HEK293 (cell line): ENCODE measurements at regions not wholly inside any gene's neighbourhood (a gene's known extent, or its start where the extent isn't known, plus 50 kb on each side); places are given as distances from the start of the nearest gene placed in this dataset.

Experiments used
- CTCF ChIA-PET: fragments of 350-600 bp; formaldehyde crosslinking; extraction: SDS; loops from one replicate; lab custom pipeline; 2021; ENCODE audit warnings: antibody characterized with exemption; lab: Yijun Ruan, JAX
- POLR2A ChIA-PET: fragments of 300-600 bp; formaldehyde crosslinking; extraction: SDS; loops from one replicate; lab custom pipeline; 2020; ENCODE audit warnings: antibody characterized with exemption, inconsistent platforms; lab: Yijun Ruan, JAX
- H3K27ac ChIP-seq: fragments of 200-500 bp; sonication (Bioruptor generic); 2 replicates; pipeline ENCODE4 v1.5.1; 2014; ENCODE audit warnings: low read depth, low read length, control low read depth, inconsistent platforms; ENCODE audit errors: extremely low read depth
- H3K36me3 ChIP-seq, 2 experiments: fragments of 200-500 bp in 1 of 2; sonication (Bioruptor generic) in 1 of 2; 1 replicate in 1 of 2; 2 replicates in 1 of 2; pipeline ENCODE4 v1.5.1; 2014 to 2017; ENCODE audit warnings: inconsistent platforms in 2 of 2, low read length in 2 of 2; ENCODE audit not compliant: control insufficient read depth in 2 of 2, insufficient read depth in 1 of 2
- H3K4me1 ChIP-seq: fragments of 200-500 bp; sonication (Bioruptor generic); 2 replicates; pipeline ENCODE4 v1.5.1; 2014; ENCODE audit warnings: mild to moderate bottlenecking, low read length, inconsistent platforms; ENCODE audit not compliant: control insufficient read depth, insufficient read depth
- H3K4me3 ChIP-seq: 2 replicates; pipeline ENCODE4 v1.5.1; 2011; ENCODE audit warnings: low read depth, mild to moderate bottlenecking, control low read depth, low read length, moderate library complexity
- H3K9me3 ChIP-seq: fragments of 200-500 bp; sonication (Bioruptor generic); 2 replicates; pipeline ENCODE4 v1.5.1; 2014; ENCODE audit warnings: low read depth, low read length, inconsistent platforms; ENCODE audit not compliant: control insufficient read depth, insufficient read depth
- INSM2 ChIP-seq: fragments of 450-650 bp; formaldehyde crosslinking; IDR thresholded peaks from 2 replicates; pipeline ENCODE4 v1.5.1; 2016; ENCODE audit warnings: missing biosample characterization, missing genetic modification characterization
- KLF16 ChIP-seq: fragments of 450-650 bp; formaldehyde crosslinking; IDR thresholded peaks from 2 replicates; pipeline ENCODE4 v1.5.1; 2017; ENCODE audit warnings: missing biosample characterization, missing genetic modification characterization
- MYNN ChIP-seq: fragments of 450-650 bp; formaldehyde crosslinking; IDR thresholded peaks from 2 replicates; pipeline ENCODE4 v1.5.1; 2016; ENCODE audit warnings: missing biosample characterization, missing genetic modification characterization, borderline replicate concordance
- RBAK ChIP-seq: fragments of 450-650 bp; formaldehyde crosslinking; IDR thresholded peaks from 2 replicates; pipeline ENCODE4 v1.5.1; 2016; ENCODE audit warnings: missing biosample characterization, missing genetic modification characterization
- SCRT1 ChIP-seq: fragments of 450-650 bp; formaldehyde crosslinking; IDR thresholded peaks from 2 replicates; pipeline ENCODE4 v1.5.1; 2016; ENCODE audit warnings: missing biosample characterization, missing genetic modification characterization, borderline replicate concordance
- ZBTB26 ChIP-seq: fragments of 450-650 bp; formaldehyde crosslinking; optimal IDR thresholded peaks from 2 replicates; pipeline ENCODE3; 2016; ENCODE audit warnings: missing biosample characterization, mild to moderate bottlenecking, missing genetic modification characterization
- ZFP41 ChIP-seq: fragments of 450-650 bp; formaldehyde crosslinking; IDR thresholded peaks from 2 replicates; pipeline ENCODE4 v1.5.1; 2016; ENCODE audit warnings: missing biosample characterization, missing genetic modification characterization, borderline replicate concordance
- ZNF114 ChIP-seq: fragments of 450-650 bp; formaldehyde crosslinking; IDR thresholded peaks from 2 replicates; pipeline ENCODE4 v1.5.0; 2017; ENCODE audit warnings: missing biosample characterization, missing genetic modification characterization
- ZNF121 ChIP-seq: fragments of 450-650 bp; formaldehyde crosslinking; IDR thresholded peaks from 2 replicates; pipeline ENCODE4 v1.5.1; 2016; ENCODE audit warnings: missing biosample characterization, missing genetic modification characterization
- ZNF132 ChIP-seq: fragments of 450-650 bp; formaldehyde crosslinking; IDR thresholded peaks from 2 replicates; pipeline ENCODE4 v1.5.1; 2017; ENCODE audit warnings: missing biosample characterization, missing genetic modification characterization, borderline replicate concordance
- ZNF133 ChIP-seq: fragments of 450-650 bp; formaldehyde crosslinking; IDR thresholded peaks from 2 replicates; pipeline ENCODE4 v1.5.1; 2016; ENCODE audit warnings: missing biosample characterization, missing genetic modification characterization
- ZNF19 ChIP-seq: fragments of 450-650 bp; formaldehyde crosslinking; IDR thresholded peaks from 2 replicates; pipeline ENCODE4; 2016; ENCODE audit warnings: missing biosample characterization, missing genetic modification characterization, low read depth
- ZNF26 ChIP-seq: fragments of 450-650 bp; formaldehyde crosslinking; IDR thresholded peaks from 2 replicates; pipeline ENCODE4 v1.5.1; 2016; ENCODE audit warnings: missing biosample characterization, missing genetic modification characterization
- ZNF280D ChIP-seq: fragments of 450-650 bp; formaldehyde crosslinking; IDR thresholded peaks from 2 replicates; pipeline ENCODE4 v1.5.1; 2016; ENCODE audit warnings: missing biosample characterization, missing genetic modification characterization
- ZNF354C ChIP-seq: fragments of 450-650 bp; formaldehyde crosslinking; IDR thresholded peaks from 2 replicates; pipeline ENCODE4 v1.5.1; 2016; ENCODE audit warnings: missing biosample characterization, missing genetic modification characterization, low read depth, borderline replicate concordance
- ZNF394 ChIP-seq: fragments of 450-650 bp; formaldehyde crosslinking; IDR thresholded peaks from 2 replicates; pipeline ENCODE4 v1.5.1; 2016; ENCODE audit warnings: missing biosample characterization, missing genetic modification characterization, mild to moderate bottlenecking, moderate library complexity, borderline replicate concordance
- ZNF624 ChIP-seq: fragments of 450-650 bp; formaldehyde crosslinking; IDR thresholded peaks from 2 replicates; pipeline ENCODE4 v1.5.1; 2017; ENCODE audit warnings: missing biosample characterization, missing genetic modification characterization
- ZNF626 ChIP-seq: fragments of 450-650 bp; sonication (Bioruptor Pico); formaldehyde crosslinking; IDR thresholded peaks from 2 replicates; pipeline ENCODE4 v1.5.1; 2018; ENCODE audit warnings: missing biosample characterization, missing genetic modification characterization, inconsistent platforms
- ZNF645 ChIP-seq: fragments of 450-650 bp; formaldehyde crosslinking; IDR thresholded peaks from 2 replicates; pipeline ENCODE4; 2016; ENCODE audit warnings: missing biosample characterization, missing genetic modification characterization
- ZNF701 ChIP-seq: fragments of 450-650 bp; formaldehyde crosslinking; IDR thresholded peaks from 2 replicates; pipeline ENCODE4 v1.5.1; 2016; ENCODE audit warnings: missing biosample characterization, missing genetic modification characterization
- ZNF707 ChIP-seq: fragments of 450-650 bp; formaldehyde crosslinking; IDR thresholded peaks from 2 replicates; pipeline ENCODE4 v1.5.1; 2016; ENCODE audit warnings: missing biosample characterization, missing genetic modification characterization
- ZNF843 ChIP-seq: fragments of 450-650 bp; formaldehyde crosslinking; IDR thresholded peaks from 2 replicates; pipeline ENCODE4 v1.5.1; 2016; ENCODE audit warnings: missing biosample characterization, missing genetic modification characterization
- ZSCAN18 ChIP-seq: fragments of 450-650 bp; formaldehyde crosslinking; IDR thresholded peaks from 2 replicates; pipeline ENCODE4 v1.5.1; 2016; ENCODE audit warnings: missing biosample characterization, missing genetic modification characterization
- ZSCAN23 ChIP-seq: fragments of 450-650 bp; formaldehyde crosslinking; IDR thresholded peaks from 2 replicates; pipeline ENCODE4 v1.5.1; 2016; ENCODE audit warnings: missing biosample characterization, missing genetic modification characterization

- TF ChIP-seq INSM2 (tag by site-specific recombination) (no peak), SCRT1 (tag by site-specific recombination) (no peak), KLF16 (no peak), ZNF114 (tag by site-specific recombination) (no peak), ZSCAN23 (tag by site-specific recombination) (no peak), ZNF707 (tag by site-specific recombination) (no peak), ZNF354C (tag by site-specific recombination) (no peak)
- TF ChIP-seq, all 188 proteins: peak for 0
Observed at GRCh38 chr2:191522478-191523120, 155.3 kb upstream of the NABP1 start (continued).

GRCh38 chr2:191526091-191526490 is 151.8 kb upstream of the NABP1 start:
- no peaks in the 10 kb centered on the region for H3K36me3 ChIP-seq
- no peaks in the 10 kb centered on the region for H3K9me3 ChIP-seq
- no peak overlapping the region for H3K4me3 ChIP-seq
- no peaks in the 10 kb centered on the region for H3K4me1 ChIP-seq
- CTCF ChIA-PET: interaction anchor here (0.9 to 3.6 kb wide), 5 partner anchors 24 to 361 kb away, joined by 3 to 14 read pairs (median 4); no protein-coding TSS in a partner anchor
- TF ChIP-seq MYNN (tag by site-specific recombination) (no peak), RBAK (tag by site-specific recombination) (no peak), ZNF394 (tag by site-specific recombination) (no peak), ZNF624 (no peak), ZNF843 (tag by site-specific recombination) (no peak), ZNF133 (tag by site-specific recombination) (no peak), ZNF645 (no peak), ZNF26 (tag by site-specific recombination) (no peak)
- no peak overlapping the region for H3K27ac ChIP-seq
- POLR2A ChIA-PET: no interaction called here

GRCh38 chr2:191526536-191526935 is 151.4 kb upstream of the NABP1 start:
- Histone ChIP-seq H3K27ac (no peak overlapping the region), H3K4me1 (no peaks in the 10 kb centered on the region), H3K4me3 (no peak overlapping the region), H3K36me3 (no peaks in the 10 kb centered on the region), H3K9me3 (no peaks in the 10 kb centered on the region)
- ChIA-PET CTCF (interaction anchor here (0.9 to 3.6 kb wide), 3 partner anchors 25 to 309 kb away, joined by 3 to 14 read pairs (median 4); no protein-coding TSS in a partner anchor), POLR2A (no interaction called here)
- TF ChIP-seq ZNF701 (tag by site-specific recombination) (no peak), ZNF626 (tag by site-specific recombination) (no peak), ZSCAN18 (tag by site-specific recombination) (no peak), ZBTB26 (tag by site-specific recombination) (no peak), ZNF121 (tag by site-specific recombination) (no peak), ZNF19 (tag by site-specific recombination) (no peak), ZFP41 (no peak), ZNF280D (tag by site-specific recombination) (no peak), ZNF132 (tag by site-specific recombination) (no peak)
